GDM1 (cell line): ENCODE measurements at regions not wholly inside any gene's neighbourhood (a gene's known extent, or its start where the extent isn't known, plus 50 kb on each side); places are given as distances from the start of the nearest gene placed in this dataset.

Experiments
- DNase-seq: peaks from one replicate; lab custom pipeline; 2025; lab: John Stamatoyannopoulos, UW

- no peak for DNase-seq
Observed at GRCh38 chr12:66910366-66910974, 231.6 kb upstream of the GRIP1 start.

- no peak for DNase-seq
Observed at GRCh38 chr12:66915306-66915904, 236.5 kb upstream of the GRIP1 start.

DNA sequence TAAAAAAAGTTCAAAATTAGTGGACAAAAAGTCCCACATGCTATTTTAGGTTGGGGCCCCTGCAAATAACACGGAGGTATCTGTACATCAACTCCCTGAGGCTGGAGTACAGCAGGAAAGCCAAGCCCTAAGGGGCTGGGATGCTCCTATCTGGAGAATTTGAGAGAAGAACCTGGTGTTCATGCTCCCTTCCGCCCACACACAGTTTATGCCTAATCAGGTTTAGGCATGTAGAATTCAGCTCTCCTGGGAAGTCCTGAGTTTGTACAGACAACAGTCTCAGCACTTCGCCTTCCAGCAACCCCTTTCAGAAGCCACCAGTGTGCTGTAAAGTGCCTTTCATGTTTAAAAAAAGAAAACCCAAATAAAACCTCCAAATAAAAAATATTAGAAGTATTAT lies 237.3 kb upstream of the GRIP1 start:
- no peak for DNase-seq

- DNase-seq = no peak
Observed at GRCh38 chr12:66919466-66919865, 240.6 kb upstream of the GRIP1 start.

GRCh38 chr12:66920205-66920604 lies 241.3 kb upstream of the GRIP1 start:
- DNase-seq = no peak

GRCh38 chr12:66921151-66921550 lies 242.3 kb upstream of the GRIP1 start:
- no peak for DNase-seq

GRCh38 chr12:66925083-66925482 lies 246.2 kb upstream of the GRIP1 start:
- DNase-seq = no peak

DNA sequence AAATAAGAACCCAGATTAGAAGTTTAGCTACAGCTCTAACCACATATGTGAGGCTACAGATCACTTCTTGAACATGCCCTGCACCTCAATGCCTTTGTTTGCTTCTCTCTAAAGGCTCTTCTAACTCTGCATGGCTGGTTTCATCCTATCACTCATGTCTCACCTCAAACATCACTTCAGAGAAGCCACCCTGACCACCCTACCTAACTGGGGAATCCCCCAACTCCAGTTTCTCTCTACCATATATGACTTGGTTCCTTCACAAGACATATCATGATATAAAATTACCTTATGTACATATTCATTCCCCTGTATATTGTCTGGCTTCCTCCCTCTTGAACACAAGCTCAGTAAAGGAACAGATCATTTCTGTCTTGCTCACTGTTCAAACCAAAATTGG lies 250.2 kb upstream of the GRIP1 start:
- no peak for DNase-seq

- no peak for DNase-seq
Observed at GRCh38 chr12:66931091-66931490, 252.2 kb upstream of the GRIP1 start.

GRCh38 chr12:66932126-66932525 lies 253.2 kb upstream of the GRIP1 start:
- DNase-seq = no peak

DNA sequence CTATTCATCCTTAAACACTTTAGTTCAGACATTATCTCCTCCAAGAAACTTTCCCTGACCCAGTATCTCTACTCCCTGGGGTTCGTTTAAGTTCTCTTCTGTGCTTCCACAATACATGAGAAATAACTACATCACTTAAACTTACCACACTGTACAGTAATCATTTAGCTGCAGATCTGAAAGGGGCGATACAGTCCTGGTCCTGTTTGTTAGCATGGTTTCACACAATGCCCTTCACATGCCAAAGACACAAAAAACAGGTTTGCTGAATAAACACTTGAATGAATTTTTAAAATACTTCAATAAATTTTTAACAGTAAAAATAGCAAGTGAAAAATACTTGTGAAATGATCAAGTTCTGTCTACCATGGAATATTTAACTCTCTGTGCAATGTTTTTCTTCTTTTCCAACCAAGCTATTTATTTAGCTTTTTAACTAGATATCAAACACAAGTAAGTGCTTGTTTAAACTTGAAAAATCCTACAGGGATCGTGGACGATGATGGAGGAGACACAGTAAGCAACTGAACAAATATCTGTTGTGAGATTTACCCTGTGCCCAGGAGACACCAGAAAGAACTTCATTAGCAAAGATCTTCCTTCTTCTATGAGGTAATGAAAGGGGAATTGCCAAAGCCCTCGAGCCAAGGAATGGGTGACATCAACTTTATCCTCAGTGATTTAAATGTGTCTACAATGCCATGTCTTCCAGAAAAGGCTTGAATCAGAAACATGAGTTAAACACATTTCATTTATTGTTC lies 255.6 kb upstream of the GRIP1 start:
- no peak for DNase-seq

DNA sequence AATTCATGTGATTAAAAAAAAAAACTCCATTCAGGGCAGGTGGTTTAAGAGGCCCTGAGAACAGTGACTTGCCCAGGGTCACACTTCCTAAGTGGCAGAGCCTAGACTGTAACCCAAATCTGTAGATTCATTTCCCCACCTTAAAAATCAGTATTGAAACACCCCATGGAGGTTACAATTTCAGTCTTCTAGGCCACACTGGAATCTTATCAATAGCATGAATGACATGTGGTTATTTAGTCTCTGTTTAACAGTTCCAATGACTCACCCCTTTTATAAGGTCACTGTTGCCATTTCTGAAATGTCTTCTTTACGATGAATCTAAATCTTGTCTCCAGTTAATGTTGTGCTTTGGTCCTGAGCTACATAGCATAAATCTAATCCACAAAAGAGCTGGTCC lies 262.3 kb upstream of the GRIP1 start:
- DNase-seq = no peak

GRCh38 chr12:66942741-66943465 lies 264.0 kb upstream of the GRIP1 start:
- DNase-seq = no peak

DNA sequence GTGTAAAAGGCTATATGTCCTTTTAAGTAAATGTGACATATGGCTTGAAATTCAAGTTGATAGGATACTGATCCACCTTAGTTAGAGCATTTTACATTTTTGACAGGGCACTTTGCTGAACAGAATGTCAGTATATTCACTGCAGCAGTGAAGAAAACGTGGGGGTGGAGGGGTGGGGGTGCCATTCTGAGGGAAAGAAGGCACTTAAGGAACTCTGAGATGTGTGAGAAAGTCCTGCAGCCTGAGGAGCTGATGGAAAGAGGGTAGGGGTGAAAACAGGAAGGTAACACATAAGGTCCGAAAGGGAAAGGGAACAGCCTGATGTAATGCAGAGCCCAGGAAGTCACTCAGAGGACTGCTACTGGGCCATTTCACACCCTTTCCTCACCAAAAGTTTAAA lies 265.5 kb upstream of the GRIP1 start:
- DNase-seq = no peak

- DNase-seq = no peak
Observed at GRCh38 chr12:66945189-66945817, 266.4 kb upstream of the GRIP1 start.

- no peak for DNase-seq
Observed at GRCh38 chr12:66947119-66947518, 268.2 kb upstream of the GRIP1 start.

DNA sequence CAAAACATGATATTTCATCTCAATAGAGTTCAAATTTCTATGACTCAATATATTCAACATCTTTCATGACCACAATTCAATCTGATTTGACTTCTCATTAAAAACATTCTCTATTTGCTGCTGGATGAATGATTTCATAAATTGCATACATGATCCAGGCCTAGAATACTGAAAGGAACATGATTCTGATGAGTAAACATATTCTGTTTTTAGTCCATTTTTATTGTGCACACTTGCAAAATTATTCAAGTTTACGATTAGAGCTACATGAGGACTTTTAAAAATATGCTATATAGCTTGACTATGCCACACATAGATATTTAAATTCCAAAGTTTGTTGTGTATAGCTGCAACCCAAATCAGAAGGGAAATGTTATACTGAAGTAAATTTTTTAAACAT lies 273.8 kb upstream of the GRIP1 start:
- no peak for DNase-seq

- DNase-seq = no peak
Observed at GRCh38 chr12:66956300-66956699, 277.4 kb upstream of the GRIP1 start.

GRCh38 chr12:66959276-66959675 lies 280.4 kb upstream of the GRIP1 start:
- DNase-seq = no peak

GRCh38 chr12:66960006-66960405 lies 281.1 kb upstream of the GRIP1 start:
- no peak for DNase-seq

DNA sequence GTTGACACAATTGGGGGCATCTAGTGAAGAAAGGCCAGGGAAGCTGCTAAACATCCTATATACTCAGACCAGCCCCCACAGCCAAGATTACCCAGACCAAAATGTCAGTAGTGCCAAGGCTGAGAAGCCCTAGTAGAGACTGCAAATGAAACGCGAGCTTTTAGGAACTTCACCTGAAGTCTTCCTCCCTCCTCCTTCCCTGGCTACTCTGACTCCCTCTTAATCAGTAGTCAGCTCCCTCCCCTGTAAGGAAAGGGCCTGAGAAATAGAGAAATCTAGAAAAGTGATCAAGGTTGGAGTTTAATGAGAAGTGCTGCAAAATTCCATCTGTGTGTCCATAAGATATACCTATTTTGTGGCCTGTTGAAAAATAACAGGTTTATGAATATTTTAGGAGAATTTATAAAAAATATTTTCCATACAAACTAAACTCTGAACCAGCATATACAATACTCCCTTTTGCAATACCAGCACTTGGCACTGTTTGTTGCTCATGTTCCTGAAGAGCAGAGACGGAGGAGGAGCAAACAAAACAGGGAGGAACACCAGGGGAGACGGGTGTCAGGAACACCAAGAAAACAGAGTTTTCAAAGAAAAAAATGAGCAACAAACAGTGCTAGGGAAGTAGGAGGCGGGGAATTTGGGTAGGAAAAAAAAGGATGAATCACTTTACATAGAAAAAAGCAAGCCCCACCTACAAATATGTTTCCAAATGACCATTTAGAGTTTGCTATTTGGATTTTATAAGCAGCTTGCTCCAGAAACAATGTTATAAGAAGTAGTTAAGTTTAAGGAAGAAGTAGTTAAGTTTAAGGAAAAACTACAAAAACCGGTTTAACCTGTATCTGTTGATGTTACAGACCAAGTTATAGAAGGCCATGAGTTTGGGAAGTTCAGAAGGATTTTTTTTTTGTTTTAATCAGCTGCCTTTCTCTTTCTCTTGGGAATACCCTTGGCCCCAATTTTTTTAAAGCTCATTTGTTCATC lies 282.1 kb upstream of the GRIP1 start:
- no peak for DNase-seq
